GM21717 (cell line): ENCODE measurements at regions not wholly inside any gene's neighbourhood (a gene's known extent, or its start where the extent isn't known, plus 50 kb on each side); places are given as distances from the start of the nearest gene placed in this dataset.
"Not testable (repeated sequence)": the region's sequence is repeated elsewhere in the genome, so short reads cannot be mapped to it uniquely, and the experiment has no call there.

Experiments used
- ATAC-seq: cut with Tn5 transposase; IDR thresholded peaks from one replicate; pipeline ENCODE4 v1.9.1; 2021; ENCODE audit warnings: mild to moderate bottlenecking, moderate library complexity; ENCODE audit not compliant: unreplicated experiment

DNA sequence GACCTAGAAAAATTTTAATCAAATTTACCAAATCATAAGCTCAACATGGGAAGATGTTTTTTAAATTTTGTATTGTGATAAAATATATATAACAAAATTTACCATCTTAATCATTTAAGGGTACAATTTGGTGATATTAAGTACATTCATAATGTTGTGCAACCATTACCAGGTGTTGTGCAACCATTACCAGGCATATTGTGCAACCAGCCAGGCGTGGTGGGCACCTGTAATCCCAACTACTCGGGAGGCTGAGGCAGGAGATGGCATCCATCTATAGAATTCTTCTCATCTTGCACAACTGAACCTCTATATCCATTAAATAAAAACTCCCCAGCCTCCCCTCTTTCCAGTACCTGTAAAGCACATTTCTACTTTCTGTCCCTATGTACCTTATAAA, 124.5 kb upstream of the SLC13A1 start:
- no peak for ATAC-seq

GRCh38 chr7:123323689-123324088, 123.9 kb upstream of the SLC13A1 start:
- ATAC-seq: no peak

GRCh38 chr7:123321578-123321977, 121.8 kb upstream of the SLC13A1 start:
- not testable (repeated sequence) for ATAC-seq

DNA sequence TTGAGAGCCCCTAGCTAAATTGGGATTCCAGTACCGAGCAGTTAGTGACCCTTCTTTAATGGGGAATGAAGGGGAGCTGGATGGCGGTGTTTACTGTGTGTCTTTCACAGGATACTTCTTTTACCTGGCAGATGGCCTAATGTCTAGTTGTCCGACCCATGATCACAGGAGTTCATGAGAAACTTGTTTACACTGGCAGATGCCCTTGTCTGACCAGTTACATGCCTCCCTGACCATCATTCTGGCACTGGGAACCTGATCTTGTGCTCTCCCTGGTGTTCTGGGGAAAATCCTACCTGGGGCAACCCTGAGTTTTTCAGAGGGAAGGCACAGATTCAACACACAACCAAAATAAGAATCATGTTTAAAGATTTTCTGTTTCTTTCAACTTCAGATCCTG, 120.1 kb upstream of the SLC13A1 start:
- ATAC-seq: no peak

DNA sequence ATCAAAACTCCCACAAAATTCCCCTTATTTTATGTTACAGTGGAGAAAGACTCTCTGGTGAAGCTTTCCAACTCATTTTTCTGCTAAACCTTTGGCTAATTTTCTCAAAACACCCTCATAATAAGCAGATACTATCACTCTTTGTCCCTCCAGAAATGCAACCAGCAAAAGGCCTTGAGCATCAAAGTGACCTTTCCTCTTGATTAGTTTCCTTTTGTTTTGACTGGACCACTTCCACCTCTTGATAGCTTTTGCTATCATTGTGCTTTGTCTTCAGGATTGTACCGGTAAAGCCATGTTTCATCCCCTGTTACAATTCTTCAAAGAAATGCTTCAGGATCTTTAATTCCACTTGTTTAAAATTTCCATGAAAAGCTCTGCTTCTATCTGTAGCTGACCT, 115.1 kb upstream of the SLC13A1 start:
- ATAC-seq: no peak

DNA sequence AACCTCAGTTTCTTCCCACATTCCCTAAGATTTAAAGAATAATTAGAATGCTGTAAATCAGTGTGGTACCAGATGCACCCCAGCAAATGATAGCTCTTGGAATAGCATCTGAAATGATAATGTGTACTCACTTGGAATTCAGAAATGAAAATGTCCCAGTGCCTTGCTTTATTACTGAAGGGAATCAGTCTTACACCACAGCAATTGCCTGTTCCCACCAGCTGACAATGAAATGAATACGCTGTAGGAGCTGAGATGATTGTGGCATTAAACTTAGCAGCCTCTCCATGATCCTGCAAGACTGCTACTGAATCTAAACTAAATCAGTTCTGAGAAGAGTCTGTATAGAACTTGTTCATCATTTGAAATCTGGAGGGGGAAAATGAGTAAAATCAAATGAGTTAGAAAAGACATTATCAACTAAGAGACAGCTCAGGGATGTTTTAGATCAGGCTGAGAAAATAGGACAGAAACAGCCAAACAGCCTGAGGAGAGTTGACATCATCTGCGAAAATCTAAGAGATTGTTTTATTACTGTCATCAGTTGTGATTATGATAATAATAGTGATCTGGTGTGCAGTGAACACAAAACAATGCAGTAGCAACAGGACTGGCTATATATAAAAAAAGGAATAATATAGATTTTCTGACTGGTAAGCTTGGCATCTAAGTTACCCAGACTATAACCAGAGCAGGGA, 108.6 kb upstream of the SLC13A1 start:
- no peak for ATAC-seq

DNA sequence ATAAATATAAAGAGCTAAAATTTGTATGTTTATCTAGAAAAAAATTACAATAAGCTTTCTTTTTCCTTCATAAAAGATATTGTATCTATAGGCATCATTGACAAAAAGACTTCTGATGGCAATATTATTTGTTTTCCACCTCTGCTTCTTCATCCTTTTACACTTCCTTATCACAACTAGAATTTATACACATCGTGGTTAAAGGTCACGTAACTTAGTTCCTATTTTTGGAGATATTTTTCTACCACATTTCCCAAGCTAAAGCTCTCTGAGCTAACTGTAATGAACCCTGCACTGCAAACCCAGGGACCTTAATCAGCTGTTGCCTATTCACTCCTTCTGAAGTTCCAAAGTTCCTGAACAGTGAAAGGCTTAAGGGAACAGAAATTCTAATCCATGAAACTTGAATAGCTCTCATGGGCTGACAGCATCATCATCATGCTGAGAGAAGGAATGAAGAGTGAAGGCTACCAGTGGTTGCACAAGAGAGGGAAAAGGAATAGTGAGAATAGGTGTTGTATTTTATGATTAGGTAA, 106.1 kb upstream of the SLC13A1 start:
- no peak for ATAC-seq

DNA sequence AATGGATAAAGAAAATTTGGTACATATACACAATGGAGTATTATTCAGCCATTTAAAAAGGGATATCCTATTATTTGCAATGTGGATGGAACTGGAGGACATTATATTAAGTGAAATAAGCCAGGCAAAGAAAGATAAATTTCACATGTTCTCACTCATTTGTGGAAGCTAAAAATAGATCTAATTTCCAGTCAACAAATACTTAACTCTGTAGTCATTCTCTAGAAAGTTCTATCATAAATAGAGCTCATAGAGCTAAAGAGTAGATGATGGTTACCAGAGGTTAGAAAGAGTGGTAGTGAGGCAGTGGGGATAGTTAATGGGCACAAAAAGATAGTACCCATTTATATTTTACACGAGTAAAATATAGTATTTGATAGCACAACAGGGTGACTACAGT, 104.2 kb upstream of the SLC13A1 start:
- ATAC-seq: no peak

DNA sequence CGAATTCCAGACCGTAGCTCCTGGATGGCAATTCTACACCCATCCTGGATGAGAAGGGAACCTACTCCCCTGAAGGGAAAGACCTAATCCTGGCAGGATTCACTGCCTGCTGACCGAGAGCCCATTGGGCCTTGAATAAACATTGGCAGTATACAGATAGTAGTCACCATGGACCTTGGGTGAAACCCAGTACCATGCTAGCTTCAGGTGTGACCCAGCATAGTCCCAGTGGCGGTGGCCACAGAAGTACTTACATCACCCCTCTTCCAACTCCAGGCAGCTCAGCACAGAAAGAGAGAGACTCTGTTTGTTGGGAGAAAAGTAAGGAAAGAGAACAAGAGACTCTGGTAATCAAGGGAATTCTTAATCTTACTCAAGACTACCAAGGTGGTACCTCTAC, 97.2 kb upstream of the SLC13A1 start:
- ATAC-seq: no peak

DNA sequence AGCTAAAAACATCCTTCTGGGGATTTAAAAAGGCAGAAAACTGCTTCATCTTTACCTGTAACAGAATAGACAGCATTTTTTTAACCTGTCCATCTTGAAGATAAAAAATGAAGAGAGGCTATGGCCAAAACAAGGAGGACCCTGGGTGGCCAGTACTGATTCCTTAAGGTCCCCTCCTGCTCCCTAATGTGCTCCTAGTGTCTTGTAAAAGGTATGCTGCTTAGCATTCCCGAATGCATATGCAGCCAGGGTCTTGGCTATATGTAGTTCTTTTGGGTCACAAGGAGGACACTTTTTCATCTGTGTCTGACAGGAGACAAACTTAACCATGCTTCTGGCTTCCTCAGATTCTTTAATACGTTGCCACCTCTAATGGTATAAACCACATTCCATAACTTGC, 93.9 kb upstream of the SLC13A1 start:
- no peak for ATAC-seq

- ATAC-seq: no peak
These were observed 92.5 kb upstream of the SLC13A1 start for GRCh38 chr7:123292227-123292626.

DNA sequence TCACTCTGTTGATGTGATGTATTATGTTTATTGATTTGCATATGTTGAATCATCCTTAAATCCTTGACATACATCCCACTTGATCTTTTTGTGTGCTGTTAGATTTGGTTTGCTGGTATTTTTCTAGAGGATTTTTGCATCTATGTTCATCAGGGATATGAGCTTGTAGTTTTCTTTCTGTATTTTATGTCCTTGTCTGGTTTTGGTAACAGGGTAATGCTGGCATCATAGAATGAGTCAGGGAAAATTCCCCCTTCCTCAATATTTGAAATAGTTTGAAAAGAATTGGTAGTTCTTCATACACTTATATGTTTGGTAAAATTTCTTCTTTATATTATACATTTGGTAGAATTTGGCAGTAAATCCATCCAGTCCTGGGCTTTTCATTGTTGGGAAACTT, 89.4 kb upstream of the SLC13A1 start:
- no peak for ATAC-seq

DNA sequence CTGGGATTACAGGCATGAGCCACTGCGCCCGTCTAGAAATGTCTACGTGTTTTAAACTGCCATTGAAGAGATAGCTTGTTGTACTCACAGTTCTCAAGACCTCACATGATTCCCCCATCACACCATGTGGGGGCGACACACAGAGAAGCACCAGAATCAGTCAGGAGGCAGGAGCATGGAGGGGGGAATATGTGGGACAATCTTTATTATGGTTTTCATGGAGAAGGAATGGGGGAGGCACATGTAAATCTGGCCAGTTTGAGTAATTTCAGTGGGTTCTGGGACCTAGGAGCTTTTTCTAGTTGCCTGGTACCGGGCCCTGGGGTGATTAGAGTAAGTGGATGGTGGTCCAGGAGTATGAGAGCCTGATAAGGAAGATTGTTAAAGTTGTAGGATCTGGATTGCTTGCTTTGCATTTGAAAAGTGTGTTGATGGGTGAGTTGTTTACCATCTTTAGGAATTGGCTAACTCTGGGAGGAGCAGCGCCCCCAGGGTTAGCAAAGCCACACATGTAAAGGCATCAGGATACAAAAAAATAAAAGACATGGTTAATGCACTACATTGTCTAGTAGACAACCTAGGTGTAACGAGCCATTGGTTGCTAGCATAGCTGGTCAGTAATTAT, 85.4 kb upstream of the SLC13A1 start:
- ATAC-seq: no peak

GRCh38 chr7:123283373-123283772, 83.6 kb upstream of the SLC13A1 start:
- no peak for ATAC-seq

DNA sequence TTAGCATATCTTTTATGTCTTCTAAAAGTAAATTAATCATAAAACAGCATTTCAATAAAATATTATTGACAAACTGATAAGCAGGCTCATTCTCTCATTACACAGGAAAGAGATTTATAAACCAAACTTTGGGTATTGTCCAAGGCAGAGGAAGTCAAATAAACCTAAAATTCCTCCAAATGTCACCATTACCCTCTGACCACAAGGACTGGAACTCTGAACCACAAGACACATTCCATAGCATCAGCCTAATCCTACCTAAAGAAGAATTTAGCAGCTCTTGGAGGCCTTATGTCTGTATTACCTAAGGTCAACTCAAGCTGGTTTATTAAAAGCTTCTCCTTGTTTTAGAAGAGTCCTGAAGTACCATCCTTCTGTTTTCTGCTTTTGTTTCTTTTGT, 82.4 kb upstream of the SLC13A1 start:
- no peak for ATAC-seq

DNA sequence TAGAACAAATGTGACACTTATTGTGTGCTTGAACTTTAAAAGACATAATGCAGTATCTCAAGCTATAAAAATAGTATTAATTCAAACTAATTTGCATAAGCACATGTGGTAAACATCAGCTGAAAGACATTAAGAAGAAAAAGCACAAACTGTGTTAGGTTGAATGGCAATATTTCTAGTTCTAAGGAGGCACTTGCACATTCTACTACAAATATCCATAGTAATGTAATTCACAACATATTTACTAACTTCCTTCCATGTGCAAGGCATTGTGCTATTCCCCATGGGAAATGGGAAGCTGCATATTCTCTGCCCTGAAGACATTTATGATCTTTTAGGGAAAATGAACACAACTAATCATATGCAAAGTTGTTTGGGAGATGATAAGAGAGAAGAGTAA, 80.2 kb upstream of the SLC13A1 start:
- ATAC-seq: no peak

DNA sequence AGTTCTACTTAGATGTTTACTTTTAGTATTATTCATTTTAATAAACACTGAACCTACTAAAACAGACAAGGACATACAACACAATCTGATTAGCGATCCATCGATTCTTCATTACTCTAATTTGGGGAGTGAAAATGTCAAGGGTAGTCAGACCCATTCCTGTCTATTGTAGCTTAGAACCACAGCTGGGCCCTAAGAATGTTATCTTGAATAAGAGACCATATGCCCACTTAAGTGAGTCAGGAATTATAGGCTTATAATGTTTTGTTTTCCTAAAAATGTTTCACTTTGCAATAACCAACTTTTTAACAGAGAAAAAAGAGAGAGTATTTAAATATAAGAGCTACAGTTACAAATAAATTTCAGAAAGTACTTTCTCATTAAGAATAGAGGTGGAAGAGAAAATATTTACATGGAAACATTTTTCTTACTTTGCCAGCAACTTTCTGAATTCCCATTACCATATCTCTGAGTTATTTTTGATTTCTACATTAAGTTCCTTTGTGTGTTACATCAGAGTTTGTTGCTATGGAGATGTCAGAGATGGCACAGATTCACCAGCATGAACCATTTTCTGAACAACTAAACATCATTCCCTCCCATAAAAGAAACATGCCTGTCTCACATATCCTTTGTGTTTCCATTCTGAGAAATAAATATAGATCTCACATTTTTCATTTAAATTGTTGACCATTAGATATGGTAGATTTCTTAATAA, 75.4 kb upstream of the SLC13A1 start:
- ATAC-seq: no peak

DNA sequence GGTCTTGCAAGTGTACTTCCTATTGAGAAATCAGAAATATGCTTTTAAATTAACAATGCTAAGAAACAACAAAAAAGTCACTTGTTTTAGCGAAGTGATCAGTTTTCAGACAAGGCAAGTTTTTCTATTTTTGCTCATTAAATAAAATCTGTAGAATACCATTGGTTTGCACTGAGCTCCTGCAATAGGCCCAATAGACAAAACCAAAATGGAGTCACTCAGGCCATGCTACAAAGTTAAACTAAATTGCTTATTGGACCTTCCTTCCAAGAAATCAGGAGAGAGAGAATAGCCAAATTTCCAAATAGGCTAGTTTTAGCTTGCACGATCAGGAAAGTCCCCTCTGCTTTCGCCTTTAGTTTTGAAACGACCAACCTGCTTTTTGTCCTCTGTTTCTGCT, 73.4 kb upstream of the SLC13A1 start:
- no peak for ATAC-seq

DNA sequence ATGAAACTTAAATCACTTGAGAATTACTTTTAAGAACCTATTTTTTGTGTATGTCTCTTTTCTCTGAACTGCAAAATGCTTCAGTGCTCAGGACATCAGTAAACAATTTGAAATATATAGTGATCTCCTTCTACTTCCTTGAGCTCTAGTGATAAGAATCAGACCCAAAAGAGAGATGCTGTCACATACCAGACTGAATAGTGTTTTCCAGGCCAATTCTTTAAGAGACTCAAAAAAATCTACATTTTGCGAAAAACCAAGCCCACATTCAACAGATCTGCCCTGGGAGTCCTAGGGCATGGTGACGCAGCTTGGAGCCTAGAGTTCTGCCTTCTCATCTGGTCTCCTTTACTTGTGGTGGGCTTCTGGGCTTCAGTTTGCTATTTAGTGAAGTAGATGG, 72.1 kb upstream of the SLC13A1 start:
- ATAC-seq: no peak

- ATAC-seq: no peak
These were observed 71.5 kb upstream of the SLC13A1 start for GRCh38 chr7:123271231-123271630.

GRCh38 chr7:123270570-123270969, 70.8 kb upstream of the SLC13A1 start:
- no peak for ATAC-seq

GRCh38 chr7:123265853-123266252, 66.1 kb upstream of the SLC13A1 start:
- ATAC-seq: no peak
